ENCODE measurements at regions not wholly inside any gene's neighbourhood (a gene's known extent, or its start where the extent isn't known, plus 50 kb on each side); places are given as distances from the start of the nearest gene placed in this dataset.

- intact Hi-C loops (cut with DNase I) = loop anchor here (10.0 kb wide), 4 partner anchors 87 to 317 kb away; partner anchors contain the start of genes AKIRIN2 and SLC35A1
- DNase-seq (ENCODE audit: missing footprints) = no peak
- no peak for ATAC-seq
These were observed 89.9 kb upstream of the AKIRIN2 start for GRCh38 chr6:87791982-87792381.

GRCh38 chr6:87791485-87791884 is 89.5 kb upstream of the AKIRIN2 start:
- ATAC-seq = no peak
- intact Hi-C loops (cut with DNase I) = loop anchor here (10.0 kb wide), 4 partner anchors 87 to 317 kb away; partner anchors contain the start of genes AKIRIN2 and SLC35A1
- DNase-seq (ENCODE audit: missing footprints) = no peak

- DNase-seq (ENCODE audit: missing footprints) = no peak
- ATAC-seq = no peak
- intact Hi-C loops (cut with DNase I) = loop anchor here (10.0 kb wide), 4 partner anchors 86 to 316 kb away; partner anchors contain the start of genes AKIRIN2 and SLC35A1
These were observed 89.0 kb upstream of the AKIRIN2 start for GRCh38 chr6:87791029-87791428.

GRCh38 chr6:87789900-87790290 is 87.9 kb upstream of the AKIRIN2 start:
- no peak for DNase-seq (ENCODE audit: missing footprints)
- ATAC-seq = no peak
- intact Hi-C loops (cut with DNase I) = loop anchor here (10.0 kb wide), 4 partner anchors 85 to 315 kb away; partner anchors contain the start of genes AKIRIN2 and SLC35A1

- no peak for ATAC-seq
- intact Hi-C loops (cut with DNase I) = no loop called here
- DNase-seq (ENCODE audit: missing footprints) = no peak
These were observed 87.3 kb upstream of the AKIRIN2 start for GRCh38 chr6:87789198-87789899.

- DNase-seq (ENCODE audit: missing footprints) (no peak), ATAC-seq (no peak)
- intact Hi-C loops (cut with DNase I) = no loop called here
These were observed 86.1 kb upstream of the AKIRIN2 start for GRCh38 chr6:87788141-87788540.

GRCh38 chr6:87785229-87785862 is 83.3 kb upstream of the AKIRIN2 start:
- DNase-seq (ENCODE audit: missing footprints) (no peak), ATAC-seq (no peak)
- intact Hi-C loops (cut with DNase I) = no loop called here

- intact Hi-C loops (cut with DNase I) = no loop called here
- ATAC-seq (no peak), DNase-seq (ENCODE audit: missing footprints) (no peak)
These were observed 82.7 kb upstream of the AKIRIN2 start for GRCh38 chr6:87784690-87785089.

GRCh38 chr6:87784051-87784450 is 82.0 kb upstream of the AKIRIN2 start:
- intact Hi-C loops (cut with DNase I) = no loop called here
- ATAC-seq (no peak), DNase-seq (ENCODE audit: missing footprints) (no peak)

GRCh38 chr6:87779542-87779941 is 77.5 kb upstream of the AKIRIN2 start:
- intact Hi-C loops (cut with DNase I) = no loop called here
- ATAC-seq (no peak), DNase-seq (ENCODE audit: missing footprints) (no peak)

- DNase-seq (ENCODE audit: missing footprints) (no peak), ATAC-seq (no peak)
- intact Hi-C loops (cut with DNase I) = no loop called here
These were observed 70.8 kb upstream of the AKIRIN2 start for GRCh38 chr6:87772597-87773530.

- DNase-seq (ENCODE audit: missing footprints) = no peak
- intact Hi-C loops (cut with DNase I) = no loop called here
- ATAC-seq = no peak
These were observed 65.4 kb upstream of the AKIRIN2 start for GRCh38 chr6:87767478-87767877.

- DNase-seq (ENCODE audit: missing footprints) (no peak), ATAC-seq (no peak)
- intact Hi-C loops (cut with DNase I) = no loop called here
These were observed 64.2 kb upstream of the AKIRIN2 start for GRCh38 chr6:87766211-87766610.

GRCh38 chr6:87763901-87764300 is 61.9 kb upstream of the AKIRIN2 start:
- no peak for ATAC-seq
- intact Hi-C loops (cut with DNase I) = no loop called here
- DNase-seq (ENCODE audit: missing footprints) = no peak

GRCh38 chr6:87763276-87763675 is 61.2 kb upstream of the AKIRIN2 start:
- intact Hi-C loops (cut with DNase I) = no loop called here
- DNase-seq (ENCODE audit: missing footprints) = no peak
- no peak for ATAC-seq

- no peak for DNase-seq (ENCODE audit: missing footprints)
These were observed 60.1 kb upstream of the AKIRIN2 start for GRCh38 chr6:87762116-87762515.

GRCh38 chr6:87757792-87758191 is 55.8 kb upstream of the AKIRIN2 start:
- intact Hi-C loops (cut with DNase I) = no loop called here
- ATAC-seq (no peak), DNase-seq (ENCODE audit: missing footprints) (no peak)

More at GRCh38 chr6:87762116-87762515, 60.1 kb upstream of the AKIRIN2 start:
- intact Hi-C loops (cut with DNase I) = no loop called here
- no peak for ATAC-seq

- ATAC-seq (peak; percentile 42), DNase-seq (ENCODE audit: missing footprints) (no peak)
These were observed 54.8 kb upstream of the AKIRIN2 start for GRCh38 chr6:87756858-87757257.

More at GRCh38 chr6:87756858-87757257, 54.8 kb upstream of the AKIRIN2 start:
- intact Hi-C loops (cut with DNase I) = no loop called here

Measured in Right ventricle myocardium inferior (tissue), 1 donor.